IPS-18c (cell line): ENCODE measurements at regions not wholly inside any gene's neighbourhood (a gene's known extent, or its start where the extent isn't known, plus 50 kb on each side); places are given as distances from the start of the nearest gene placed in this dataset.

Experiments used
- H3K4me3 ChIP-seq: 2 replicates; pipeline ENCODE4 v1.7.0; 2013; ENCODE audit warnings: low read depth, mild to moderate bottlenecking, low read length, moderate library complexity; ENCODE audit not compliant: insufficient read depth
- H3K9me3 ChIP-seq: one replicate; pipeline ENCODE4 v1.6.1; 2013; ENCODE audit warnings: mild to moderate bottlenecking, low read length, moderate library complexity; ENCODE audit not compliant: control insufficient read depth, insufficient read depth

DNA sequence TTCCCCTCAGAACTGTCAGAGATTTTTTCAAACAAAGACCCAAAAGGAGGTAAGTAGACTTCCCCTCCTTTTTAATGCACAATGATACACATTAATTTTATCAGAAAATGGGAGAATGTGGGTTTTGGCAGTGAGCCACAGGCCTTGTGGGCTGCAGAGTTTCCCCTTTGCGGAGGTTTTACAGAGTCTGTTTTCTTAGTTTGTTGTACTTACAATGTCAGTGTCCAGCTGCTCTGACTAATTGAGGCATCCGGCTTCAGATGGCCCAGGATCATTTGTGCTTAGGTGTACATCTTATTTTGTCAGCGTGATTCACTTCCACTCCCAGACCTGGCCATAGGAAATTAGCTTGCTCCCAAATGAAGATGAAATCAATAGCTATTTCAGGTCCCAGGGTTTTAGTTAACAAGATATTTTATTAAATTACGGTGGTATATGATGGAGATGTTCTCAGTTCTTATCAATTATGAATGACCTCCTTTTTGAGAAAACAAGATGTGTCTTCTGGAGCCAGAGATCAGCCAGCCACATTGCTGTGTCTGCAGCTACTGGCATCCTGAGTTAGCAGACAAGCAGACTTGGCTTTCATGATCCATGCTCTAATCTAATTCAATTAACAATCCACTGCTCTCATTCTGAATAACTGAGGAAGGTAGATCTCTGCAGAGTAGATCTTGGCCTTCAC, 1086.6 kb upstream of the SORCS1 start:
- Histone ChIP-seq H3K9me3 (peaks cover 2% of the 10 kb centered on the region), H3K4me3 (no peak overlapping the region)

DNA sequence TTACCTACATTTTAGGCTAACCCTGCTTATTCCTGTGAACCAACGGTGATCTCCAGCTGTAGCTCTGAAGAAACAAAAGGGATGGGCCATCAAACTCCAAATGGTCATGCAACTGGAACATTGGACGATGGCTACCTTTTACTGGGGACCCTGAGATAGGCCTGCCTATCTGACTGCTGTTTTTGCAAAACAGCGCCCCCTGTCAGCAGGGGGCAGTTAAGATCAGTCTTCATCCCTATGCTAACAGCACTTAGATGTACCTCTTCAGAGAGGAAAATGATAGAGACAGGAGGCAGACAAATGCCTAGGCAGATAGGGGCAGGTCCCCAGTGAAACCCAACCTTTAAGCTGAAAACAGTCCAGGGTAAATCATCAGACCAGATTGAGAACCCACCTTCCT, 1085.4 kb upstream of the SORCS1 start:
- H3K9me3 ChIP-seq, result peaks cover 2% of the 10 kb centered on the region
- no peak overlapping the region for H3K4me3 ChIP-seq

DNA sequence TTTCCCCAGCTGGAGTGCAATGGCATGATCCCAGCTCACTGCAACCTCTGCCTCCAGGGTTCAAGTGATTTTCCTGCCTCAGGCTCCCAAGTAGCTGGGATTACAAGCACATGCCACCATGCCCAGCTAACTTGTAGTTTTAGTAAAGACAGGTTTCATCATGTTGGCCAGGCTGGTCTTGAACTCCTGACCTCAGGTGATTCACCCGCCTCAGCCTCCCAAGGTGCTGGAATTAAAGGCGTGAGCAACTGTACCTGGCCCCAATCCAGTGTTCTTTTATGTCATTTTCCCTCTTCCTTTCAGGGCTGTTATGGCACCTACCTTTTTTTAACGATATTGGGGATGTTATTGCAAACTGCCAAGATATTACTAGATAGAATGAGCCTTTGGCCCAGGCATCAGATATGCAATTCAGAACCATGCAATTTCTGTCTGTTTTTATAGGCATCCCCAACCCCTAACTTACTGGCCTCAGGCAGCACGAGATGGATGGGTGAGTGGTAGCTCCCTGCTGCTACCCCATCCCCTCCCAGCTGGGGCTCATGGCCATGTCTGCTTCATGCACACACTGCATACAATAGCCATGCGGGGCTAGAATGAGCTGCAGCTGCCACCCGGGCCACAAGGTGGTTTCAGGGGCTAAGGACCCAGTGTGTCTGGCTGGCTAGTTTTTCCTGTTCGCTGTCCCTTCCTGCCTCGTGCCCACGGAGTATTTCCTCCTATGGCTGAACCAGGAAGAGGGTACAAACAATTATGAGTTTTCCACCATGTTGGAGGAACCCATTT, 1080.1 kb upstream of the SORCS1 start:
- Histone ChIP-seq H3K9me3 (peaks cover 10% of the 10 kb centered on the region), H3K4me3 (no peak overlapping the region)

DNA sequence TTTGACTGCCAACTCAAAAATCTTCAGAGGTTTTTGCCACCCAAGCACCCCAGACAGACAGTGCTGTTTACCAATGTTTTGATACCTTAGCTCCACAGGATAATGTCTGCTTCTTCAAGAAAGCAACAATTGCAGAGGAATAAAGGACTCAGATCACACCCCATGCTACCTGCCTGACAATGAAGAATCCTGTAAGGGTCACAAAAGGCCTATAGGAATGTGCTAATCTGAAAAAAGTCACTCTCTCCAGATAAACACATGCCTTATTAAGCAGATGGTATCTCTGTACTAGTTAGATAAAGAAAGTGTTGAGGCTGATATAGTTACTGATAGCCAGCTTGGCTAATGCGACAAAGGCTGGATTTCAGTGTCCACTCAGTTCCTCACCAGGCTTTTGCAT, 1076.7 kb upstream of the SORCS1 start:
- Histone ChIP-seq H3K9me3 (peaks cover 8% of the 10 kb centered on the region), H3K4me3 (no peak overlapping the region)

DNA sequence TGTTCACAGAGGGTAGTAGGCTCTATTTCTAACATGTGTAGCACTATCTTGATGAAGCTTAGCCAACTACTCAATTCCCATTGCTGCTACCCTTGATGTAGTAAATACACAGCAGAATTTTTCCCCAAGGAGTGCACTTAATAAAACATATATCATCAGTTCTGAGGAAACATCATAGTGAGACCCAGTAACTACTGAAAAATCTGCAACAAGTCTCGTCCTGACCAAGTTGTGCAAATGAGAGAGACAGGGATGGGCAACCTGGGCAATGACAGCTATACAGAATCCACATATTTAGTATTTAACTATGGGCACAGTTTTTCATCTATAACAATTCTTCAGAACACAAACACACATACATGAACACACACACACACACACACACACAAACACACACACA, 1073.8 kb upstream of the SORCS1 start:
- Histone ChIP-seq H3K4me3 (no peak overlapping the region), H3K9me3 (no peaks in the 10 kb centered on the region)

DNA sequence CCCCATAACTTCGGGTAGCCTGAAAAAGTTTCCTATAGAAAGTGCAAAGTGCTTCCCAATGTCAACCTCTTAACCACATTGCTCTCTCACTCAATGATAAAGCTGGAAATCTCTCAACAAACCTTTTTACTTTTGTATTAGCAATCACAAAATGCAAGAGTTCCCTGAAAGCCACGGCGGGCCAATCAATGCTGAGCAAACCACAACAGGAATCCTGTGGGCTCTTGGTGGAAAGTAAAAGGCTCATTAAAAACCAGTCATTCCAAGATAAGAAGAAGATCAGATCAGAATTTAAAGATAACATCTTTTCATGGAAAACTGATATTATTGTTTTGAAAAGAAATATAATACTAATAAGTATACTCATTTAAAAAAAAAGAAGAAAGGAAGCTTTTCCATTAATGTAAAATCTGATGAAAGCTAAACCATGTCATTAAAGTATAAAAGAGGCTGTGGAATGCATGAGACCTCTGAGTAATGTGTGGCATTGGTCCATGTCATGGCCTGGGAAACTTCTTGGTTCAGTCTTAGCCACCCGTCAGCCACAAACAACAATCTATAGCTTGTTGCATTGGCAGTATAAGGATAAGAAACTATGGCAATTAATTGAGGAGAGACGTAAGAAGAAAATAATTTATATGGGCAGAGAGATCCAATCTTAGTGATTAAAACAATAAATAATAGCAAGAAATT, 1066.1 kb upstream of the SORCS1 start:
- Histone ChIP-seq H3K4me3 (no peak overlapping the region), H3K9me3 (no peaks in the 10 kb centered on the region)

DNA sequence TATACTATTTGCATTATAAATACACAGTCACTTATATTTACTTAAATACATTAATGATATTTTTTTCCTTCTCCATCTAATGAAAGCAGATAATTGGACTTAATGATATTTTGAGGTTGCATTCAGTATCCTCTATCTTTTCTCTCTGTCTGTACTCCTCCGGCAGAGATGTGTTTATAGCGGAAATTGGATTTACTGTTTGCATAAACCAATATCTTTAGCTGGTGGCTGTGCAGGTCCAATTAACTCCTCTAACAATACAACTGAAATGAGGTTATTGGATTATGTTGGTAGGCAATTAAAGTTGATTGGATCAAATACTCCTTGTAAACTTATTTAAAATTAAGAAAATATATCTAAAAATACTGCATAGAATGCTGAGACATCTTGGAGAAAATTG, 1044.2 kb upstream of the SORCS1 start:
- H3K9me3 ChIP-seq, result no peaks in the 10 kb centered on the region
- no peak overlapping the region for H3K4me3 ChIP-seq

DNA sequence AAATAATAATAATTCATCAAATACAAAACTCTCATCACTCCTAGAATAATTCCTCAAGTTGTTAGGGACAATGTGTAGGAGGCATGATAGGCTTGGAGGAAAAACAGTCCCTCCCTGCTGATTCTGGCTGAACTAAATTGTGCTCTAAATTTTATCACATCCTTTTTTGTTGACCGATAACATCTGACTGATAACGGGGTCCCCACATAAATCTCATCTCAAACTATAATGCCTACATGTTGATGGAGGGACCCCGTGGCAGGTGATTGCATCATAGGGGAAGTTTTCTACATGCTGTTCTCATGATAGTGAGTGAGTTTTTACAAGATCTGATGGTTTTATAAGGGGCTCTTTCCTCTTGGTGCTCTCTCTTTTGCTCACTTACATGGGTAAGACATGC, 1043.5 kb upstream of the SORCS1 start:
- Histone ChIP-seq H3K9me3 (no peaks in the 10 kb centered on the region), H3K4me3 (no peak overlapping the region)

DNA sequence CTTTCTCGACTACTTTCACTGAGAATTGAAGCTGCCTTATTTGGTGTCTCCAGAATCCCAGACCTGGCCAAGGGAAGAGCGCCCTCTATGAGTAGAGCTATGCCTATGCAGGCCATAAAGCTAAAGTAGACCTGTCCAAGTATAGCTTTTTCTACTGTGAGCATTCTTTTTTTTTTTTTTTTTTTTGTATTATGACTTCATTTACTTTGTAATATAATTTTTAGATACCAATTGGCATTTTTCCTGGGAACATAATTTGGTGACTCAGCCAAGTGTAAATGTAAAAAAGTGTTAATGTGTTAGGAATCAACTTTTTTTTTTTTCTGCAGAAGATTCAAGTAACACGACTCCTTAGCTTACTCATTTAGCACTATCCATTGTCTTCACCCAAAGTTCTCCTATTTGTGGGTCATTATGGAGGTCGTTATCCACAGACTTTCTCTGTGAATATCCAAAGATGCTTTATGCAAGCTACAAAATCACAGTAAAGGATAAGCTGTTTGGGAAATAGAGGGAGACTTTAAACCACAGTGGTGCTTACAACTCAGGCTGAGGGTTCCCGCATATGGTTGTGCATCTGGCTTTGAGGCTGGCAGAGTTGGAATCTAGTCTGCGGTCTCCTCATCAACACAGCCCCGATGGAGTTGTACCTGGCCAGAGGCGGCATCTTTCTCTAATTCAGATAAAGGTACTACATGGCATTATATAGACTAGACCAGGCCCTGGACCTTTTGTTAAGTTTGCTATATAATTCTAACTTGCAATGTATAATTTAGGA, 1040.2 kb upstream of the SORCS1 start:
- no peaks in the 10 kb centered on the region for H3K9me3 ChIP-seq

GRCh38 chr10:108203905-108204527, 1039.5 kb upstream of the SORCS1 start:
- no peak overlapping the region for H3K4me3 ChIP-seq
- peaks cover 2% of the 10 kb centered on the region for H3K9me3 ChIP-seq

More for the DNA sequence above, 1040.2 kb upstream of the SORCS1 start:
- H3K4me3 ChIP-seq, result no peak overlapping the region

- H3K9me3 ChIP-seq, result no peaks in the 10 kb centered on the region
- no peak overlapping the region for H3K4me3 ChIP-seq
These were observed 1023.0 kb upstream of the SORCS1 start for GRCh38 chr10:108187408-108188012.

GRCh38 chr10:108184114-108184513, 1019.6 kb upstream of the SORCS1 start:
- H3K9me3 ChIP-seq, result no peaks in the 10 kb centered on the region
- no peak overlapping the region for H3K4me3 ChIP-seq

- no peak overlapping the region for H3K4me3 ChIP-seq
- H3K9me3 ChIP-seq, result no peaks in the 10 kb centered on the region
These were observed 1016.4 kb upstream of the SORCS1 start for GRCh38 chr10:108180878-108181277.

DNA sequence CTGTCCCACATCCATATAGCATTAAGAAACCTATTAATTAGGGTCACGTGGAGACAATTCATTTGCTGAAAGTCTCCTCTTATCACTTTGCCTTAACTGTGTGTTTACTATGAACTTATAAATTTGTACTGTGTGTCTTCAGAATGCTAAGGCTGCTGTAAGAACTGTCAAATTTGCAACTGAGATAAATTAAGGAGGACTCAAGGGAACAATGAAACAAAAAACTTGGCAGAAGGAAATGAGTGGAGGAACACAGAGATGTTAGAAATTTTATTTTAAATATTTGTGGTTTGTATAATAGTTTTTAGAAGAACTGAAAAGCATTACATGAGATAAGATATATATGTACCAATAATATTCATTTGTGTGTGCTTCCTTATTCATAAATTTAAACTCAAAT, 1005.3 kb upstream of the SORCS1 start:
- no peaks in the 10 kb centered on the region for H3K9me3 ChIP-seq
- no peak overlapping the region for H3K4me3 ChIP-seq

DNA sequence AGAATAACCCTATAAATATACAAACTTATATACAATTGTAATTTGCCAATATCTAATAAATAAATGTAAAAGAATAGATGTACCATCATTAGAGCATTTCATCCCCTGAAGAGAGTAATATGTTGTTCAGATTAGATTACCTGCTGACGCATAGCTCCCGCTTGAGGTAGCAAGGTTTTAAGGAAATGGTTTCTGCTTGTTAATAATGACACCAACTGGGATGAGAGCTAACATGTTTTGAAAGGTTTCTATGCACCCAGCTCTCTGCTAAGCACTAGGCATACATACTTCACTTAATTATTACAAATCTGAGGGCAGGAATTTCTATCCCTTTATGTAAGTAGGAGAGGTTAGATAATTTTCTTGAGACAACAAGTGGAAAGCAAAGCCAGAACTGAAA, 1003.3 kb upstream of the SORCS1 start:
- Histone ChIP-seq H3K9me3 (no peaks in the 10 kb centered on the region), H3K4me3 (no peak overlapping the region)

GRCh38 chr10:108166401-108166800, 1001.9 kb upstream of the SORCS1 start:
- Histone ChIP-seq H3K4me3 (no peak overlapping the region), H3K9me3 (no peaks in the 10 kb centered on the region)

DNA sequence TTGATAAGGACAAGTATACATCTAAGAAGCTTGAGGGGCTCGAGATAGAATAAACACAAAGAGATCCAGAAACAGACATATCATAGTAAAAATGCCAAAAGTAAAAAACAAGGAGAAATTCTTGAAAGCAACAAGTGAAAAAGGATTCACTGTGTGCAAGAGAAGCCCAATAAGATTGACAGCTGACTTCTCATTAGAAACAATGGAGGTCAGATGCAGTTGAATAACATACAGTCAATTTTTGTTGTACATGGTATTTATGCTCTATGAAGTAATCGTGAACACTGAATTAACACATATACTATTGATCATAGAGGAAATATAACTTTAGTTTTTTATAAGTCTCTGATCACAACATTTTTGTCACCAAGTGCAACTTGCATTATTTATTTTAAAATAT, 982.8 kb upstream of the SORCS1 start:
- no peak overlapping the region for H3K4me3 ChIP-seq
- no peaks in the 10 kb centered on the region for H3K9me3 ChIP-seq
